Breast epithelium (tissue), 4 donors: ENCODE measurements at regions not wholly inside any gene's neighbourhood (a gene's known extent, or its start where the extent isn't known, plus 50 kb on each side); places are given as distances from the start of the nearest gene placed in this dataset.

Experiments used
- DNase-seq, 2 donors: peaks; one replicate each; pipeline ENCODE4 v3.0.0-alpha.2; 2019; ENCODE audit warnings: low spot score in 2 of 2
- H3K27ac ChIP-seq, 2 donors: fragments of 200-600 bp; sonication (generic) in 1 of 2; one replicate each; pipeline ENCODE4 v1.5.1; 2016 to 2019; ENCODE audit warnings: mild to moderate bottlenecking in 1 of 2
- H3K27me3 ChIP-seq, 2 donors: fragments of 200-600 bp; sonication (generic) in 1 of 2; one replicate each; pipeline versions ENCODE4 v1.5.1 to v1.6.0; 2017 to 2019; ENCODE audit warnings: control low read depth in 1 of 2, mild to moderate bottlenecking in 1 of 2
- H3K36me3 ChIP-seq: fragments of 200-600 bp; one replicate; pipeline ENCODE4 v1.5.1; 2019
- H3K4me1 ChIP-seq, 2 donors: fragments of 200-600 bp; sonication (generic); one replicate each; pipeline ENCODE4 v1.5.1; 2016 to 2019; ENCODE audit warnings: control low read depth in 1 of 2
- H3K4me3 ChIP-seq, 3 donors: fragments of 200-600 bp; sonication (generic); 1 replicate in 2 of 3; 2 replicates in 1 of 3; pipeline ENCODE4 v1.5.1; 2016 to 2019; ENCODE audit warnings: mild to moderate bottlenecking in 3 of 3, moderate library complexity in 2 of 3
- H3K9me3 ChIP-seq, 2 donors: fragments of 200-600 bp; sonication (generic) in 1 of 2; one replicate each; pipeline ENCODE4 v1.5.1; 2016 to 2019; ENCODE audit warnings: control low read depth in 1 of 2
- POLR2A ChIP-seq: fragments of 450-650 bp; IDR thresholded peaks from one replicate; pipeline ENCODE4 v1.6.1; 2016; ENCODE audit warnings: antibody characterized with exemption, mild to moderate bottlenecking, moderate library complexity
- POLR2AphosphoS5 ChIP-seq, 3 donors: sonication (generic); formaldehyde crosslinking; IDR thresholded peaks; one replicate each; pipeline ENCODE4 v1.6.1; 2017; ENCODE audit warnings: antibody characterized with exemption in 3 of 3
- intact Hi-C: fragments of 100-400 bp; cut with DNase I; formaldehyde crosslinking; loops from one replicate; pipeline ENCODE4 v1.15.1; 2023; ENCODE audit warnings: low total_unique reads
- TF ChIP-seq, protein P1 (sequence below), 3 donors: fragments of 450-650 bp; IDR thresholded peaks; one replicate each; pipeline ENCODE4 v1.5.1; 2016 to 2017; ENCODE audit warnings: antibody characterized with exemption in 3 of 3, mild to moderate bottlenecking in 3 of 3, moderate library complexity in 3 of 3

DNA sequence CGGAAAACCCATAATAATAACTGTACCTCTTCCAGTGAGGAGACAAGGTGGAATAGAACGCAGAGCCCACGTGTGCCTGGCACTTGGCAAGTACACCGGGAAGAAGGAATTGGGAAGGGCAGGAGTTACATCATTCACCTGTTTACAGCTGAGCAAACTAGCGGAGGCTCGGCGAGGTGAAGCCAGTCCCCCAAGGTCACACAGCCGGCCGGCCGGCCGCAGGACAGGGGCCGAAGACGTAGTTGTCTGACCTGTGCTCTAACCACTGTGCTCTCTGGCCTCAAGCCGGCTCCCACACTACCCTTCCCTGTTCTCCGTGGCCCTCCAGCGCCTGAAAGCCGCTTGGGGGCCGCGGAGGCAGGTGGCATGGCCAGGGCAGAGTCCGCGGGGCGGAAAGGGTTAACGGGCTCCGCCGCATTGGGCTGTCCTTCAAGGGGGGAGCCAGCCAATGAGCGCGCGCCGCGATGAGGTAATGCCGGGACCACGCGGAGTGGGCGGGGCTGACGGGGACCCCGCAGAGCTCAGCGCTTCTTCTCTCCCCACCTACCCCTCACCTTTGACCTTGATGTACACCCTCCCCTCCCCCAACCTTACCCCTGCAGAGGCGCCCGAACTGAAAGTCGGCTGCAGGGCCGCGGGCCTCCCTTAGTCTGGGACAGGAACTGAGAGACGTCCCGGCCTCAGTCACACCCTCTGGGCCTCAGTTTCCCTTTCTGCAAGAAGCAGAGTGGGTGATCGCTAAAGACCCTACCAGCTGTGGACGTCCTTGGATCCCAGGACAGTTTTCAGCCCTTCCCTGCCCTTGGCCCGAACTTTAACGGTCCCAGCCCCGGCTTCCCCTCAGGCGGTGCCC, 125.1 kb downstream of the C9orf50 start:
- H3K27ac ChIP-seq: peak overlapping the region; percentile 100
- DNase-seq: peak; percentile 92 to 96
- no peaks in the 10 kb centered on the region for H3K27me3 ChIP-seq
- TF ChIP-seq, protein P1, sequence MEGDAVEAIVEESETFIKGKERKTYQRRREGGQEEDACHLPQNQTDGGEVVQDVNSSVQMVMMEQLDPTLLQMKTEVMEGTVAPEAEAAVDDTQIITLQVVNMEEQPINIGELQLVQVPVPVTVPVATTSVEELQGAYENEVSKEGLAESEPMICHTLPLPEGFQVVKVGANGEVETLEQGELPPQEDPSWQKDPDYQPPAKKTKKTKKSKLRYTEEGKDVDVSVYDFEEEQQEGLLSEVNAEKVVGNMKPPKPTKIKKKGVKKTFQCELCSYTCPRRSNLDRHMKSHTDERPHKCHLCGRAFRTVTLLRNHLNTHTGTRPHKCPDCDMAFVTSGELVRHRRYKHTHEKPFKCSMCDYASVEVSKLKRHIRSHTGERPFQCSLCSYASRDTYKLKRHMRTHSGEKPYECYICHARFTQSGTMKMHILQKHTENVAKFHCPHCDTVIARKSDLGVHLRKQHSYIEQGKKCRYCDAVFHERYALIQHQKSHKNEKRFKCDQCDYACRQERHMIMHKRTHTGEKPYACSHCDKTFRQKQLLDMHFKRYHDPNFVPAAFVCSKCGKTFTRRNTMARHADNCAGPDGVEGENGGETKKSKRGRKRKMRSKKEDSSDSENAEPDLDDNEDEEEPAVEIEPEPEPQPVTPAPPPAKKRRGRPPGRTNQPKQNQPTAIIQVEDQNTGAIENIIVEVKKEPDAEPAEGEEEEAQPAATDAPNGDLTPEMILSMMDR (IDR thresholded peaks at IDR 0.05): peak in 1 of 3 donors; percentile 44
- peak; percentile 11 for TF ChIP-seq POLR2A
- peak; percentile 79 to 88 (median 84) for TF ChIP-seq POLR2AphosphoS5 (IDR thresholded peaks at IDR 0.05)
- intact Hi-C loops: loop anchor here (1.0 to 5.0 kb wide), 2 partner anchors 106 to 355 kb away; no protein-coding TSS in a partner anchor
- H3K9me3 ChIP-seq: no peaks in the 10 kb centered on the region
- H3K4me1 ChIP-seq: peaks cover 18 to 37% of the 10 kb centered on the region in 2 donors
- H3K4me3 ChIP-seq: peak overlapping the region; percentile 59 to 77 (median 67)
- H3K36me3 ChIP-seq: no peaks in the 10 kb centered on the region

DNA sequence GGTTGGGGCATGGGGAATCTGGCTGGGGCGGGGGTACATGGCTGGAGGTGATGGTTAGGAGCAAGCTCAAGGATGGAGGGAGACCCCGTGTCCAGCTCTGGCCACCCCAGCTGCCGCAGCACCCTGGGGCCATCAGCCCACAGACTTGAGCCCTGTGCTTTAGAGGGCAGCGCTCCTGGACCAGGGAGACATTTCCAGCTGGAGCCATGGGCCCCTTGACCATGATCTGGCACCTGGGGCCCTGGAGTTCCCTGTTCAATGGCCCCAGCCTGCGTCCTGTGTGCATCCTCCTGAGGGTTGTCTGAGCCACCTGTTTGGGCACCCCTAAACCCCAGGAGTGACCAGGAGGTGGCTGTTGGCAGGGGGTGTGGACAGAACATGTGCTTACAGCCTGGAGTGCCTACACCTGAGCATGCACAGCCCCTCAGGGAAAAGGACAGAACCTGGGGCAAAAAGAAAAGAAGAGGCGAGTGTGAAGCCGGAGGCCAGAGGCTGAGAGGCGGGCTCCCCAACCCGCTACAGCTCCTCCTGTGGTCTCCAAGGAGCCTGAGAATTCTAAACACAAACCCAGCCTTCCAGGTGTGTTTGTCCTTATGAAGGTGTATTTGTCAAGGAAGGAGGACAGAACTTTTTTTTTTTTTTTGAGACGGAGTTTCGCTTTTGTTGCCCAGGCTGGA, 126.7 kb downstream of the C9orf50 start:
- TF ChIP-seq, protein P1 (IDR thresholded peaks at IDR 0.05): no peak
- peak in 1 of 3 donors; percentile 50 for TF ChIP-seq POLR2AphosphoS5 (IDR thresholded peaks at IDR 0.05)
- Histone ChIP-seq H3K9me3 (no peaks in the 10 kb centered on the region), H3K27ac (peak overlapping the region; percentile 100), H3K4me1 (peaks cover 14 to 45% of the 10 kb centered on the region in 2 donors), H3K4me3 (peak overlapping the region in 2 of 3 donors; percentile 32 to 67), H3K27me3 (no peaks in the 10 kb centered on the region), H3K36me3 (no peaks in the 10 kb centered on the region)
- peak; percentile 69 to 73 for DNase-seq
- intact Hi-C loops: no loop called here

DNA sequence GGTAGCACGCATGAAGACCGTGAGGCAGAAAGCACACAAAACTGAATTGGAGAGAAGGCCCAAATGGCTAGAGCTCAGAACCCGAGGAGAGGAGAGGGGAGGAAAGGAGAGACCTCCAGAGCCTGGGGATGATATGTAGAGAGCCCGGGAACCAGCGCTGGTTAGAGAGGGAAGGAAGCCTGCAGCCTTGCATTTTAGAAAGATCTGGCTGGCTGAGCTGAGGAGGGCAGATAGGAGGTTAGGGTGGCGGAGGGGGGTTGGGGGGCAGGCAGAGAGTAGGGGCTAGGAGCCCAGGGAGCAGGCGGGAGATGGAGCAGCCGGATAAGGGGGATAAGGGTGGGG, 127.2 kb downstream of the C9orf50 start:
- intact Hi-C loops: no loop called here

DNA sequence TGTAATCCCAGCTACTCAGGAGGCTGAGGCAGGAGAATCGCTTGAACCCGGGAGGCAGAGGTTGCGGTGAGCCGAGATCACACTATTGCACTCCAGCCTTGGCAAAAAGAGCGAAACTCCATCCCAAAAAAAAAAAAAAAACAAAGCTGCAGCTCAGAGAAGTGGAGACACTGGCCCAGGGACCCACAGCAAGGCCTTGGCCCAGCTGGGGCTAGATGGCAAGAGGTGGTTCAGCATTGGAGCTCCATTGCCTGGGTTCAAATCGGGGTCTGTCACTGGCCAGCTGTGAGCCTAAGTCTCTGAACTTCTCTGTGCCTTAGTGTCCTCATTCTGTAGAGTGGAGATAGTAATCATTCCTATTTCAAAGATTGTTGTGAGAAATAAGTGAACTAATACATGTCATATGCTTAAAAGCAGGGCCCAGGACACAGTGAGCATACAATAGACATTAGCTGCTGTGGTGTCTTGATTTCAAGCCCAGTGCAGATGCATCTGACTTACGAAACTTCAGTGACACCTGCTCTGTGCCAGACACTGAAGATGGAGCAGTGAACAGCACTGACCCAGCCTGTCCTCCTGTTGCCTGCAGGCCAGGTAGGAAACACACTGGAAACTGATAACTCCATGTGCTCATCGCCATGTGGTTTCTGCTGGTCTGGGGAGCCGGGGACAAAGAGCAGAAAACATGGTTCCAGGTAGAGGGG, 127.7 kb downstream of the C9orf50 start:
- Histone ChIP-seq H3K27ac (peak overlapping the region; percentile 100), H3K9me3 (no peaks in the 10 kb centered on the region), H3K4me3 (no peak overlapping the region), H3K27me3 (no peaks in the 10 kb centered on the region), H3K36me3 (no peaks in the 10 kb centered on the region), H3K4me1 (peaks cover 14 to 35% of the 10 kb centered on the region in 2 donors)
- TF ChIP-seq POLR2A (no peak), POLR2AphosphoS5 (IDR thresholded peaks at IDR 0.05) (peak in 1 of 3 donors; percentile 24)
- TF ChIP-seq, protein P1 (IDR thresholded peaks at IDR 0.05): no peak
- DNase-seq: no peak
- intact Hi-C loops: no loop called here

More for the DNA sequence above, 127.2 kb downstream of the C9orf50 start:
- Histone ChIP-seq H3K36me3 (no peaks in the 10 kb centered on the region), H3K4me1 (peaks cover 14 to 40% of the 10 kb centered on the region in 2 donors), H3K9me3 (no peaks in the 10 kb centered on the region), H3K27me3 (no peaks in the 10 kb centered on the region), H3K4me3 (peak overlapping the region in 1 of 3 donors; percentile 32), H3K27ac (peak overlapping the region; percentile 100)
- no peak for TF ChIP-seq POLR2A
- TF ChIP-seq, protein P1 (IDR thresholded peaks at IDR 0.05): no peak
- TF ChIP-seq POLR2AphosphoS5 (IDR thresholded peaks at IDR 0.05): no peak
- DNase-seq: no peak
